Peyer's patch (tissue), 4 donors: ENCODE measurements at regions not wholly inside any gene's neighbourhood (a gene's known extent, or its start where the extent isn't known, plus 50 kb on each side); places are given as distances from the start of the nearest gene placed in this dataset.

ENCODE experiments used
- DNase-seq, 3 donors: peaks; one replicate each; pipeline ENCODE4 v3.0.0-alpha.2; 2017 to 2019
- H3K27ac ChIP-seq, 4 donors: fragments of 200-600 bp; sonication (generic); one replicate each; pipeline ENCODE4 v1.5.1; 2016 to 2019
- H3K27me3 ChIP-seq, 2 donors: fragments of 200-600 bp; sonication (generic); one replicate each; pipeline ENCODE4 v1.5.1; 2019
- H3K36me3 ChIP-seq, 3 donors: fragments of 200-600 bp; sonication (generic); one replicate each; pipeline ENCODE4 v1.5.1; 2016 to 2019
- H3K4me1 ChIP-seq, 4 donors: fragments of 200-600 bp; sonication (generic); one replicate each; pipeline ENCODE4 v1.5.1; 2016 to 2019
- H3K4me3 ChIP-seq, 4 donors: fragments of 200-600 bp; sonication (generic); 1 replicate in 3 of 4; 2 replicates in 1 of 4; pipeline ENCODE4 v1.5.1; 2016 to 2019; ENCODE audit warnings: mild to moderate bottlenecking in 1 of 4
- H3K9me3 ChIP-seq, 4 donors: fragments of 200-600 bp; sonication (generic); one replicate each; pipeline ENCODE4 v1.5.1; 2016 to 2019; ENCODE audit warnings: mild to moderate bottlenecking in 1 of 4
- POLR2A ChIP-seq, 2 donors: fragments of 450-650 bp; IDR thresholded peaks; one replicate each; pipeline ENCODE4 v1.5.1; 2017; ENCODE audit warnings: antibody characterized with exemption in 2 of 2, mild to moderate bottlenecking in 2 of 2, moderate library complexity in 2 of 2
- TF ChIP-seq, protein P1 (sequence below), 6 experiments: fragments of 450-650 bp in 4 of 6; fragments of 200-600 bp in 2 of 6; sonication (generic) in 1 of 6; IDR thresholded peaks; one replicate each; pipeline ENCODE4 v1.5.1; 2017 to 2019; ENCODE audit warnings: antibody characterized with exemption in 6 of 6, mild to moderate bottlenecking in 3 of 6, moderate library complexity in 1 of 6

DNA sequence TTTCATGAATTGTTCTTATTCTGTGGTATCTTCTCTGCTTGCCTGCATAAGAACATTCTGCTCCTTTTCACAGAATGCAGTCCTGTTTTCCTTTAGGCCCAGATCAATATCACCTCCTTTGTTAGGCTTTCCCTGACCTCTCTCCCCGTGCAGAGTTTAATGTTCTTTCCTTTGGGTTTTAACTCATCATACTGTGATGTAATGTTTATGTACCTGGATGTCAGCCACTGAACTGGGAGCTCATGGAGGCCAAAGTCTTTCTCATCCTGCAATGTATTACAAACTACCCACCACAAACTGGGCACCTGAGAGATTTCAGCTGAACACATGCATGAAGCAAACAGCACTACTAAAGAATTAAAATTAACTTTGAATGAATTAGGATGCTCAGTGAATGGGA is 192.8 kb upstream of the RORA start:
- Histone ChIP-seq H3K9me3 (no peaks in the 10 kb centered on the region), H3K27me3 (no peaks in the 10 kb centered on the region), H3K4me3 (no peak overlapping the region), H3K36me3 (no peaks in the 10 kb centered on the region), H3K4me1 (no peaks in the 10 kb centered on the region), H3K27ac (no peak overlapping the region)
- TF ChIP-seq, protein P1, sequence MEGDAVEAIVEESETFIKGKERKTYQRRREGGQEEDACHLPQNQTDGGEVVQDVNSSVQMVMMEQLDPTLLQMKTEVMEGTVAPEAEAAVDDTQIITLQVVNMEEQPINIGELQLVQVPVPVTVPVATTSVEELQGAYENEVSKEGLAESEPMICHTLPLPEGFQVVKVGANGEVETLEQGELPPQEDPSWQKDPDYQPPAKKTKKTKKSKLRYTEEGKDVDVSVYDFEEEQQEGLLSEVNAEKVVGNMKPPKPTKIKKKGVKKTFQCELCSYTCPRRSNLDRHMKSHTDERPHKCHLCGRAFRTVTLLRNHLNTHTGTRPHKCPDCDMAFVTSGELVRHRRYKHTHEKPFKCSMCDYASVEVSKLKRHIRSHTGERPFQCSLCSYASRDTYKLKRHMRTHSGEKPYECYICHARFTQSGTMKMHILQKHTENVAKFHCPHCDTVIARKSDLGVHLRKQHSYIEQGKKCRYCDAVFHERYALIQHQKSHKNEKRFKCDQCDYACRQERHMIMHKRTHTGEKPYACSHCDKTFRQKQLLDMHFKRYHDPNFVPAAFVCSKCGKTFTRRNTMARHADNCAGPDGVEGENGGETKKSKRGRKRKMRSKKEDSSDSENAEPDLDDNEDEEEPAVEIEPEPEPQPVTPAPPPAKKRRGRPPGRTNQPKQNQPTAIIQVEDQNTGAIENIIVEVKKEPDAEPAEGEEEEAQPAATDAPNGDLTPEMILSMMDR (IDR thresholded peaks at IDR 0.05) = no peak
- TF ChIP-seq POLR2A (IDR thresholded peaks at IDR 0.05) = no peak
- DNase-seq = no peak

DNA sequence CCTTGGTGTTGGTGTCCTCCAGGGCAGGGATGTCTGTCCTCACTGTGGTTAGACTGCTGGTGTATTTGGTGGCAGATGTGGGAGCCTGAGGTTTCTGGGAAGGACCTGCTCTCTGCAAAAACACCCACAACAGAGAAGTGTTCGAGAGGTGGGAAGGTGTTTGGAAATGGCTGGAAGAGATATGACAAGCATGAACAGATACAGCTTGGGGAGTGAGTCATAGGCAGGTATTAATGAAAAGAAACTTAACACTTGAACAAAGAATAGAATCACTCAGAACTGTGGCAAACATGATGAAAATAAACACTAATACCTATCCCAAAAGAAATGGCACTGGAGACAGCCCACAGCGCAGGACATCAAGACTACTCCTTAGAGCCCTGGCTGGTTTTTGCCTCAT is 192.4 kb upstream of the RORA start:
- Histone ChIP-seq H3K27me3 (no peaks in the 10 kb centered on the region), H3K27ac (no peak overlapping the region), H3K4me3 (no peak overlapping the region), H3K9me3 (no peaks in the 10 kb centered on the region), H3K36me3 (no peaks in the 10 kb centered on the region), H3K4me1 (no peaks in the 10 kb centered on the region)
- TF ChIP-seq, protein P1 (IDR thresholded peaks at IDR 0.05) = no peak
- TF ChIP-seq POLR2A (IDR thresholded peaks at IDR 0.05) = no peak
- no peak for DNase-seq

DNA sequence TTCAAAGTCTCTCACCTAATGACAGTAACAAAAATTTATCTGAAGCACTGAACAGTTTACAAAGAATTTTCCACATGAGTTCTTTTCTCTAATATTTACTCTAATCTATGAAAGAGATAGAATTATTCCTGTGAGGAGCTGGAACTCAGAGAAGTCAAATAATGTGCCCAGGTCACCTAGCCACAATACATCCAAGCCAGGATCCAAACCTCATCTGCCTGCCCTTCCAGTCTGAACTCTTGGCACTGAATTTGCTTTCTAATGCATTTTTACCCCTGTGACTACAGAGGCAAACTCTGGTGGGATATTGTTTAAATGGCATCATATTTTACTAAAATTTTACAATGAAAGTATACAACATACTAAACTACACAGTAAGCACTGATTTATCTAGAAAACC is 191.4 kb upstream of the RORA start:
- Histone ChIP-seq H3K27ac (no peak overlapping the region), H3K27me3 (no peaks in the 10 kb centered on the region), H3K9me3 (no peaks in the 10 kb centered on the region), H3K4me3 (no peak overlapping the region), H3K4me1 (no peaks in the 10 kb centered on the region), H3K36me3 (no peaks in the 10 kb centered on the region)
- DNase-seq = no peak
- TF ChIP-seq, protein P1 (IDR thresholded peaks at IDR 0.05) = no peak
- TF ChIP-seq POLR2A (IDR thresholded peaks at IDR 0.05) = no peak

DNA sequence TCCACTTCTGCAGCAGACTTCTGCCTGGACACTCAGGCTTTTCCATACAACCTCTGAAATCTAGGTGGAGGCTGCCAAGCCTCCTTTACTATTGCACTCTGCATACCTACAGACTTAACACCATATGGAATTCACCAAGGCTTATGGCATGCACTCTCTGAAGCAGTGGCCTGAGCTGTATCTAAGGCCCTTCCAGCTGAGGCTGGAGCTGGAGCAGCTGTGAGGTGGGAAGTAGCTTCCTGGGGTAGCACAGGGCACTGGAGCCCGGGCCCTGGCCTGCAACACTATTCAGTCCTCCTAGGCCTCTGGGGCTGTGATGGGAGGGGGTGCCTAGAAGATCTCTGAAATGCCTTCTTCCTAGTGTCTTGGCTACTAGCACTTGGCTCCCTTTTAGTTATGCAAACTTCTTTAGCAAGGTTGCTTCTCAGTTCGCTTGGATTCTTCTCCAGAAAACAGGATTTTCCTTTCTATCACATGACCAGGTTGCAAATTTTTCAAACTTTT is 186.6 kb upstream of the RORA start:
- Histone ChIP-seq H3K36me3 (no peaks in the 10 kb centered on the region), H3K27me3 (no peaks in the 10 kb centered on the region), H3K4me3 (no peak overlapping the region), H3K9me3 (no peaks in the 10 kb centered on the region), H3K4me1 (no peaks in the 10 kb centered on the region), H3K27ac (no peak overlapping the region)
- TF ChIP-seq, protein P1 (IDR thresholded peaks at IDR 0.05) = no peak
- TF ChIP-seq POLR2A (IDR thresholded peaks at IDR 0.05) = no peak
- DNase-seq = no peak

DNA sequence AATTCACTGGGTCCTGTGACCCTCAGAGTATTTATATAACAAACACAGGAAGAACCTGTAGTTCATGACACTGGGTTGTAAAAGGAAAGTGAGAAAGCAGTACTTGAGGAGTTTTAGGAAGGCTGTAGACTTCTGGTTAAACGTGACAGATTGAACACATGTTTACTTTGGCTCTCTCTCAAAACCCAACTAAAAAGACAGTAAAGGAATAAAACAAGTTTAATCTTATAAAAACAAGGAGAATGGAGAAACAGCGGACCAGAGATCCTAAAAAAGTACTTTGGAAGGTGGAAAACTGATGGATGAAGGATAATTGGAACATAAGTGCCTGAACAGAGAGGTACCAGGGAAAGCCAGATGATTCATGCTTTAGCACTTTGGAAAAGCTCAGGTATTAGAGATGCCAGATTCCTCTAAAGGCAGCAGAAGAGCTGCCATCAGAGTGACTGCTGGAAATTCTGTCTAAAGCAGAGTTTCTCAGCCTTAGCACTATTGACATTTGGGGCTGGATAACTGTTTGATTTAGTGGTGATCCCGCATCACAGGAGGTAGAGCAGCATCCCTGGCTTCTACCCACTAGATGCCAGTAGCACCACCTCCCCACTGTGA is 182.9 kb upstream of the RORA start:
- Histone ChIP-seq H3K4me3 (no peak overlapping the region), H3K27me3 (no peaks in the 10 kb centered on the region), H3K36me3 (no peaks in the 10 kb centered on the region), H3K4me1 (no peaks in the 10 kb centered on the region), H3K27ac (no peak overlapping the region), H3K9me3 (no peaks in the 10 kb centered on the region)
- TF ChIP-seq, protein P1 (IDR thresholded peaks at IDR 0.05) = no peak
- no peak for TF ChIP-seq POLR2A (IDR thresholded peaks at IDR 0.05)
- DNase-seq = no peak

DNA sequence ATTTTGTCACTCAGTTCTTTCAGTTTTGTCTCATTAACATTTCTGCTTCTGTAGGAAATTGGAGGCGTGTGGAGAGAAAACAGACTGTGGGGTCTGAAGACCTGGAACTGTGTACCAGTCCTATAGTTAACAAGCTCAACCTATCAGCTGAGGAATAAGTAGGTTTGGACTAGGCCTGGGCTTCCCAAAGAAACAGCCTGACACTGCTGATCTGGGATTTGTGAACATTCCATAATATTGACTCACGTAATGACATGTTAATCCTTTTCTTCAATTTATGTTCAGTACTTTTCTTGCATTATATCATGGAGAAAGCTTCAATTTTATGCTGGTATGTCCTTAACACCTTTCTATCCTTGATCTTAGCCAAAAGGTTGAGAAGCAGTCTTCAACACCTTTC is 181.6 kb upstream of the RORA start:
- Histone ChIP-seq H3K27ac (no peak overlapping the region), H3K9me3 (no peaks in the 10 kb centered on the region), H3K36me3 (no peaks in the 10 kb centered on the region), H3K27me3 (no peaks in the 10 kb centered on the region), H3K4me3 (no peak overlapping the region), H3K4me1 (no peaks in the 10 kb centered on the region)
- no peak for TF ChIP-seq POLR2A (IDR thresholded peaks at IDR 0.05)
- TF ChIP-seq, protein P1 (IDR thresholded peaks at IDR 0.05) = no peak
- no peak for DNase-seq
